A549 (cell line): ENCODE measurements at regions not wholly inside any gene's neighbourhood (a gene's known extent, or its start where the extent isn't known, plus 50 kb on each side); places are given as distances from the start of the nearest gene placed in this dataset.

ENCODE experiments used
- ATAC-seq, 2 experiments: fragments of 200-7000 bp in 1 of 2; fragments of >200 bp in 1 of 2; cut with Nextera tagmentation in 1 of 2; cut with Tn5 transposase in 1 of 2; 3 replicates each; pipeline versions ENCODE4 v1.8.0 to v1.9.1; 2018 to 2020; ENCODE audit warnings: mild to moderate bottlenecking in 1 of 2, moderate library complexity in 1 of 2
- CTCF ChIA-PET: fragments of 300-600 bp; sonication (Branson Sonifier 250); formaldehyde crosslinking; extraction: SDS; loops from one replicate; lab custom pipeline; 2021; ENCODE audit warnings: antibody characterized with exemption, inconsistent platforms; lab: Yijun Ruan, JAX
- POLR2A ChIA-PET: fragments of 350-600 bp; formaldehyde crosslinking; extraction: SDS; loops from one replicate; lab custom pipeline; 2021; ENCODE audit warnings: antibody characterized with exemption, inconsistent platforms; lab: Yijun Ruan, JAX
- DNase-seq, 2 experiments: peaks; one replicate each; pipeline versions ENCODE4 v3.0.0 to v3.0.0-alpha.2; 2011 to 2016; ENCODE audit warnings: low read depth in 1 of 2, low spot score in 1 of 2
- FAIRE-seq: peaks from 2 replicates; lab custom pipeline; 2011; peaks lifted over from hg19 to GRCh38; lab: Jason Lieb, UNC
- H3K27ac ChIP-seq, 2 experiments: fragments of >200 bp; sonication (Bioruptor Twin); formaldehyde crosslinking; 3 replicates each; pipeline ENCODE4 v1.5.1; 2016 to 2017
- H3K4me1 ChIP-seq: fragments of >200 bp; sonication (Bioruptor Twin); formaldehyde crosslinking; 3 replicates; pipeline ENCODE4 v1.6.1; 2016
- H3K4me2 ChIP-seq: fragments of >200 bp; sonication (Bioruptor Twin); formaldehyde crosslinking; 3 replicates; pipeline ENCODE4 v1.6.1; 2016
- H3K4me3 ChIP-seq: fragments of >200 bp; sonication (Bioruptor Twin); formaldehyde crosslinking; 3 replicates; pipeline ENCODE4 v1.5.1; 2016
- H3K9me3 ChIP-seq: fragments of >200 bp; sonication (Bioruptor Twin); formaldehyde crosslinking; 3 replicates; pipeline ENCODE4 v1.6.1; 2016
- CBX8 ChIP-seq: fragments of 200-600 bp; sonication (generic); IDR thresholded peaks from 2 replicates; pipeline ENCODE4 v1.6.1; 2016
- EHMT2 ChIP-seq: fragments of 200-600 bp; sonication (generic); IDR thresholded peaks from 2 replicates; pipeline ENCODE4 v1.6.1; 2016; ENCODE audit warnings: antibody characterized with exemption, low read depth, mild to moderate bottlenecking, moderate library complexity
- ESRRA ChIP-seq: fragments of 150-350 bp; IDR thresholded peaks from 2 replicates; pipeline ENCODE4 v1.6.1; 2014; ENCODE audit warnings: mild to moderate bottlenecking, low read length, borderline replicate concordance
- FOSB ChIP-seq: fragments of 250-450 bp; sonication (Bioruptor Pico); IDR thresholded peaks from 2 replicates; pipeline ENCODE4 v1.5.0; 2020; ENCODE audit warnings: mild to moderate bottlenecking, moderate library complexity
- FOXS1 ChIP-seq: fragments of 250-450 bp; sonication (Bioruptor Pico); IDR thresholded peaks from 2 replicates; pipeline ENCODE4 v1.5.0; 2020; ENCODE audit warnings: mild to moderate bottlenecking, moderate library complexity
- HEYL ChIP-seq: fragments of 250-450 bp; sonication (Bioruptor Pico); IDR thresholded peaks from 2 replicates; pipeline ENCODE4 v1.8.0; 2021; ENCODE audit warnings: mild to moderate bottlenecking, moderate library complexity
- HOXB13 ChIP-seq: fragments of 250-450 bp; sonication (Bioruptor Pico); IDR thresholded peaks from 2 replicates; pipeline ENCODE4 v1.5.0; 2020; ENCODE audit warnings: low read depth, mild to moderate bottlenecking, moderate library complexity
- HOXB5 ChIP-seq: fragments of 250-450 bp; sonication (Bioruptor Pico); IDR thresholded peaks from 2 replicates; pipeline ENCODE4 v1.5.0; 2020; ENCODE audit warnings: mild to moderate bottlenecking, moderate library complexity
- JUN ChIP-seq, 2 experiments: fragments of >200 bp; sonication (Bioruptor Twin); formaldehyde crosslinking; IDR thresholded peaks; 2 replicates in 1 of 2; 3 replicates in 1 of 2; pipeline ENCODE4 v1.6.1; 2016 to 2017
- MAZ ChIP-seq: fragments of 150-350 bp; IDR thresholded peaks from 2 replicates; pipeline ENCODE4 v1.6.1; 2014; ENCODE audit warnings: antibody characterized with exemption, low read depth, low read length, borderline replicate concordance
- MYC ChIP-seq: IDR thresholded peaks from 2 replicates; pipeline ENCODE4 v1.6.1; 2012; ENCODE audit warnings: mild to moderate bottlenecking, inconsistent platforms, low read length, improper control_type of control experiment, borderline replicate concordance
- RAD21 ChIP-seq, 2 experiments: fragments of >200 bp in 1 of 2; sonication (Bioruptor Twin) in 1 of 2; formaldehyde crosslinking in 1 of 2; IDR thresholded peaks in 1 of 2; conservative IDR thresholded peaks in 1 of 2; 2 replicates in 1 of 2; 3 replicates in 1 of 2; pipeline ENCODE4 v1.6.1; 2012 to 2018; ENCODE audit warnings: inconsistent platforms in 1 of 2
- RARB ChIP-seq: fragments of 250-450 bp; sonication (Bioruptor Pico); IDR thresholded peaks from 2 replicates; pipeline ENCODE4 v1.8.0; 2021; ENCODE audit warnings: mild to moderate bottlenecking, moderate library complexity
- RFX5 ChIP-seq: fragments of 450-650 bp; IDR thresholded peaks from 2 replicates; pipeline ENCODE4 v1.7.1; 2014; ENCODE audit warnings: antibody characterized with exemption, mild to moderate bottlenecking, moderate library complexity
- SREBF2 ChIP-seq: fragments of 450-650 bp; IDR thresholded peaks from 2 replicates; pipeline ENCODE4 v1.6.1; 2014; ENCODE audit warnings: mild to moderate bottlenecking, moderate library complexity
- TFCP2L1 ChIP-seq: fragments of 250-450 bp; sonication (Bioruptor Pico); IDR thresholded peaks from 2 replicates; pipeline ENCODE4 v1.5.0; 2021; ENCODE audit warnings: mild to moderate bottlenecking
- ZC3H11A ChIP-seq: fragments of 450-650 bp; IDR thresholded peaks from 2 replicates; pipeline ENCODE4 v1.6.1; 2014; ENCODE audit warnings: antibody characterized with exemption, mild to moderate bottlenecking
- ZFP36 ChIP-seq: fragments of 450-650 bp; IDR thresholded peaks from 2 replicates; pipeline ENCODE4 v1.6.1; 2014; ENCODE audit warnings: borderline replicate concordance; ENCODE audit not compliant: partially characterized antibody
- WGBS: methylation state at CpG from one replicate; pipeline ENCODE4 v1.1.6; 2017; ENCODE audit errors: missing lambda C conversion rate; 5-methylcytosine and 5-hydroxymethylcytosine counted together
- TF ChIP-seq, protein P1 (sequence below): fragments of >200 bp; sonication (Bioruptor Twin); formaldehyde crosslinking; IDR thresholded peaks from 3 replicates; pipeline ENCODE4 v1.5.1; 2016
- TF ChIP-seq, protein P2 (sequence below): IDR thresholded peaks from 2 replicates; pipeline ENCODE4 v1.6.1; 2012
- TF ChIP-seq, protein P3 (sequence below): fragments of 150-350 bp; IDR thresholded peaks from 2 replicates; pipeline ENCODE4 v1.6.1; 2014; ENCODE audit warnings: low read depth, mild to moderate bottlenecking, low read length
- TF ChIP-seq, protein P4 (sequence below): fragments of 450-650 bp; IDR thresholded peaks from 2 replicates; pipeline ENCODE4 v1.6.1; 2014; ENCODE audit warnings: antibody characterized with exemption
- TF ChIP-seq, protein P5 (sequence below): IDR thresholded peaks from 2 replicates; pipeline ENCODE4 v1.6.1; 2012; ENCODE audit warnings: low read depth, borderline replicate concordance

DNA sequence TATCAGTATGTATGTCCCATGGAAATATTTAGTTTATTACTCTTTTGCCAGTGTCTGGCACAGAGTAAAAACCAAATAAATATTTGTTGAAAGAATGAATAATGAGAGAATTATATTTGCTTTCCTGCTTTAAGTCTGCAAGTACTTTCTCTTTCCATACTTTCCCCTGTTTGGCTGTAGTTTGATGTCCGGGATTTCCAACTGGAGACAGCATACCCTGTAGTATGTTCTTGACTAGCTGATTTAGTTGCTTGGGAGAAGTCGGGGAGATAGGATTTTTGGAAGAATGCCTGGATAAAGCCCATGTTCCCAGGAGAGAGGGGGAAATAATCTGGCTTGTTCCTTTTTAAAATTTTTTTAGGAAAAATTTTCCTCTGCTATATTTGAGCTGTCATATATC, 516.1 kb downstream of the CCSER2 start:
- POLR2A ChIA-PET, result no interaction called here

DNA sequence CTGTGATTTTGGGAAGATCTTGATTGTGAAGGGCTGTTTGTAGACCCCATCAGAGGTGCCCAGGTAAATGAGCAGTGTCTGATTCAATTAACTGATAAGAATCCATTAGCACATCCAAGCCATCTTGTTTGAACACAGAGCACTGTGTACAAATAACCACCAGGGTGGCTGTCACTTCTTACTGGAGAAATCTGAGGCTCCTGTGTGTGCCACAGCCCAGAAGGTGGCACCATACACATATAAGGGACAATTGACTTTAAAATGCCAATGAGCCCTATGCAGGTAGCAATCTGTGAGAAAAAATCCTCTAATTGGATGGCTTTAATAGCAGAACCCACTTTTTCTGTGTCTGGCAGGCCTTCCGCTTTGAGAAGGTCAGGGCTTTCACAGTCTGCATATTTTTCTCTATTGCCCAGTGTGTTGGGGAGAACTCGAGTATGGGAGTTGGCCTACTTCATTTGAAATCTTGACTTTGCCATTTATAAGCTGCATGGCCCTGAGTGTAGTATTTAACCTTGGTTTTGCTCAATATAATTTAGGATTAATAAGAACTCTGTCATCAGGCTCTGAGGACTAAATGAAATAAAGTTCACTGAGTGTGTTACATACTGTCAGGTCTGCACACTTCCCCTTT, 517.4 kb downstream of the CCSER2 start:
- FAIRE-seq, result no peak
- ChIA-PET CTCF (interaction anchor here (1.4 kb wide), 1 partner anchor 1517 kb away, joined by 3 read pairs; no protein-coding TSS in a partner anchor), POLR2A (no interaction called here)
- ATAC-seq, result peak; percentile 62 to 75; a peak in 5 of 6 replicates
- TF ChIP-seq FOSB, result no peak
- TF ChIP-seq, protein P1, sequence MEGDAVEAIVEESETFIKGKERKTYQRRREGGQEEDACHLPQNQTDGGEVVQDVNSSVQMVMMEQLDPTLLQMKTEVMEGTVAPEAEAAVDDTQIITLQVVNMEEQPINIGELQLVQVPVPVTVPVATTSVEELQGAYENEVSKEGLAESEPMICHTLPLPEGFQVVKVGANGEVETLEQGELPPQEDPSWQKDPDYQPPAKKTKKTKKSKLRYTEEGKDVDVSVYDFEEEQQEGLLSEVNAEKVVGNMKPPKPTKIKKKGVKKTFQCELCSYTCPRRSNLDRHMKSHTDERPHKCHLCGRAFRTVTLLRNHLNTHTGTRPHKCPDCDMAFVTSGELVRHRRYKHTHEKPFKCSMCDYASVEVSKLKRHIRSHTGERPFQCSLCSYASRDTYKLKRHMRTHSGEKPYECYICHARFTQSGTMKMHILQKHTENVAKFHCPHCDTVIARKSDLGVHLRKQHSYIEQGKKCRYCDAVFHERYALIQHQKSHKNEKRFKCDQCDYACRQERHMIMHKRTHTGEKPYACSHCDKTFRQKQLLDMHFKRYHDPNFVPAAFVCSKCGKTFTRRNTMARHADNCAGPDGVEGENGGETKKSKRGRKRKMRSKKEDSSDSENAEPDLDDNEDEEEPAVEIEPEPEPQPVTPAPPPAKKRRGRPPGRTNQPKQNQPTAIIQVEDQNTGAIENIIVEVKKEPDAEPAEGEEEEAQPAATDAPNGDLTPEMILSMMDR, result peak; percentile 15; the same call in 1 of the 3 replicates
- TF ChIP-seq ZFP36, result no peak
- TF ChIP-seq RAD21 (conservative IDR thresholded peaks at IDR 0.05 in 1 of 2, IDR thresholded peaks at IDR 0.05 in 1 of 2), result peak in 1 of 2 experiments; percentile 37; a peak in 2 of 5 replicates
- no peaks in the 10 kb centered on the region for H3K9me3 ChIP-seq
- H3K4me3 ChIP-seq, result no peak overlapping the region
- WGBS, result 36% methylated on average over 2 of the region's 2 CpGs
- H3K27ac ChIP-seq, result no peak overlapping the region
- H3K4me1 ChIP-seq, result no peaks in the 10 kb centered on the region
- DNase-seq, result peak in 1 of 2 experiments; percentile 27
- H3K4me2 ChIP-seq, result no peak overlapping the region

More for the DNA sequence above, 516.1 kb downstream of the CCSER2 start:
- no peak for ATAC-seq
- Histone ChIP-seq H3K27ac (no peak overlapping the region), H3K4me1 (no peaks in the 10 kb centered on the region), H3K4me3 (no peak overlapping the region), H3K9me3 (no peaks in the 10 kb centered on the region), H3K4me2 (no peak overlapping the region)
- TF ChIP-seq TFCP2L1 (CRISPR knock-in tag) (no peak), RARB (no peak), HOXB5 (CRISPR knock-in tag) (no peak), MAZ (no peak), ESRRA (no peak), EHMT2 (no peak), RFX5 (no peak), HOXB13 (CRISPR knock-in tag) (no peak), HEYL (no peak), JUN (IDR thresholded peaks at IDR 0.05) (no peak), ZC3H11A (no peak), FOXS1 (CRISPR knock-in tag) (no peak), CBX8 (no peak), SREBF2 (no peak), MYC (no peak)
- TF ChIP-seq, protein P2, sequence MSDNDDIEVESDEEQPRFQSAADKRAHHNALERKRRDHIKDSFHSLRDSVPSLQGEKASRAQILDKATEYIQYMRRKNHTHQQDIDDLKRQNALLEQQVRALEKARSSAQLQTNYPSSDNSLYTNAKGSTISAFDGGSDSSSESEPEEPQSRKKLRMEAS, result no peak
- TF ChIP-seq, protein P3, sequence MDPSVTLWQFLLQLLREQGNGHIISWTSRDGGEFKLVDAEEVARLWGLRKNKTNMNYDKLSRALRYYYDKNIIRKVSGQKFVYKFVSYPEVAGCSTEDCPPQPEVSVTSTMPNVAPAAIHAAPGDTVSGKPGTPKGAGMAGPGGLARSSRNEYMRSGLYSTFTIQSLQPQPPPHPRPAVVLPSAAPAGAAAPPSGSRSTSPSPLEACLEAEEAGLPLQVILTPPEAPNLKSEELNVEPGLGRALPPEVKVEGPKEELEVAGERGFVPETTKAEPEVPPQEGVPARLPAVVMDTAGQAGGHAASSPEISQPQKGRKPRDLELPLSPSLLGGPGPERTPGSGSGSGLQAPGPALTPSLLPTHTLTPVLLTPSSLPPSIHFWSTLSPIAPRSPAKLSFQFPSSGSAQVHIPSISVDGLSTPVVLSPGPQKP, result no peak
- TF ChIP-seq, protein P4, sequence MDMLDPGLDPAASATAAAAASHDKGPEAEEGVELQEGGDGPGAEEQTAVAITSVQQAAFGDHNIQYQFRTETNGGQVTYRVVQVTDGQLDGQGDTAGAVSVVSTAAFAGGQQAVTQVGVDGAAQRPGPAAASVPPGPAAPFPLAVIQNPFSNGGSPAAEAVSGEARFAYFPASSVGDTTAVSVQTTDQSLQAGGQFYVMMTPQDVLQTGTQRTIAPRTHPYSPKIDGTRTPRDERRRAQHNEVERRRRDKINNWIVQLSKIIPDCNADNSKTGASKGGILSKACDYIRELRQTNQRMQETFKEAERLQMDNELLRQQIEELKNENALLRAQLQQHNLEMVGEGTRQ, result no peak
- TF ChIP-seq, protein P5, sequence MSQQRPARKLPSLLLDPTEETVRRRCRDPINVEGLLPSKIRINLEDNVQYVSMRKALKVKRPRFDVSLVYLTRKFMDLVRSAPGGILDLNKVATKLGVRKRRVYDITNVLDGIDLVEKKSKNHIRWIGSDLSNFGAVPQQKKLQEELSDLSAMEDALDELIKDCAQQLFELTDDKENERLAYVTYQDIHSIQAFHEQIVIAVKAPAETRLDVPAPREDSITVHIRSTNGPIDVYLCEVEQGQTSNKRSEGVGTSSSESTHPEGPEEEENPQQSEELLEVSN, result no peak
- no peak for DNase-seq
- CTCF ChIA-PET, result no interaction called here
- WGBS, result 17% methylated on average over 2 of the region's 2 CpGs
- FAIRE-seq, result no peak
